ENCODE measurements at regions not wholly inside any gene's neighbourhood (a gene's known extent, or its start where the extent isn't known, plus 50 kb on each side); places are given as distances from the start of the nearest gene placed in this dataset.

DNA sequence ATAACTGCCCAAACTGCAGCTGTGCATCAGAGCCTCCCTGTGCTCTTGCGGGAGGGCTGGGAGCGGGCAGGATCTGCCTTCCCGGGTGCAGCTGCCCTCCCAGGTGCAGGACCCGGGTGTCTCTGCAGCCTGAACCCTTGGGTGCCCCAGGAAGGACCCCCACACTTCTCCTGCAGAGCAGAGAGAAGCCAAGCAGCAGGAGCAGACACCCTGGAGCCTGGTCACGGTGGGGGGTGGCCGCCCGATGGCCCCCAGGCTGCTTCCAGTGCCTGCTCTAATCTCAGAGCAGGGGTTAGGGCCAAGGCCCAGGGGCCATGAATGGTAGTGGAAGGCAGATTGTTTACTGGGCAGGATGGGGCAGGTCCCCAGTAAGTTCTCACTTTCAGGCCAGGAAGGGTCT lies 83.0 kb downstream of the RHOU start:
- H3K27me3 ChIP-seq (ENCODE audit: control insufficient read depth in 1 of 2, insufficient read depth in 1 of 2, low read length in 2 of 2) = peaks cover 0 to 18% of the 10 kb centered on the region in 2 experiments
- H3K23ac ChIP-seq (ENCODE audit: low read length in 2 of 2) = no peak overlapping the region
- no peak overlapping the region for H2BK12ac ChIP-seq (ENCODE audit: low read length in 2 of 2)
- H3K36me3 ChIP-seq (ENCODE audit: control insufficient read depth in 1 of 2, insufficient read depth in 2 of 2, low read depth in 1 of 2, low read length in 2 of 2) = no peaks in the 10 kb centered on the region
- H2BK120ac ChIP-seq (ENCODE audit: low read depth, low read length) = no peak overlapping the region
- no peaks in the 10 kb centered on the region for H3K79me1 ChIP-seq (replicated peaks; ENCODE audit: low read length, poor library complexity, severe bottlenecking)
- no peak overlapping the region for H3K27ac ChIP-seq (ENCODE audit: low read length, poor library complexity, severe bottlenecking)
- H3K9me3 ChIP-seq (ENCODE audit: control insufficient read depth, low read length) = no peaks in the 10 kb centered on the region
- no peak overlapping the region for H2AK5ac ChIP-seq (ENCODE audit: low read length, severe bottlenecking)
- peak overlapping the region in 1 of 2 experiments; percentile 46 for H3K14ac ChIP-seq (ENCODE audit: low read length in 2 of 2)
- H2BK5ac ChIP-seq (ENCODE audit: low read depth, low read length, poor library complexity, severe bottlenecking) = no peak overlapping the region
- DNase-seq = no peak
- no peak overlapping the region for H2BK15ac ChIP-seq (ENCODE audit: low read depth, poor library complexity, severe bottlenecking)
- H4K8ac ChIP-seq (ENCODE audit: low read length) = no peak overlapping the region
- H3K4me3 ChIP-seq (ENCODE audit: insufficient read depth in 1 of 2, low read depth in 1 of 2, low read length in 2 of 2) = no peak overlapping the region
- no peak overlapping the region for H3K9ac ChIP-seq (ENCODE audit: low read length)
- H3K18ac ChIP-seq (ENCODE audit: low read depth in 1 of 2, low read length in 2 of 2) = no peak overlapping the region
- H3K4ac ChIP-seq (ENCODE audit: low read depth in 1 of 2, low read length in 2 of 2) = no peak overlapping the region
- H3K4me1 ChIP-seq (ENCODE audit: control insufficient read depth, insufficient read depth, low read depth, low read length) = no peaks in the 10 kb centered on the region
- H2AFZ ChIP-seq (ENCODE audit: low read depth, low read length) = no peak overlapping the region
- WGBS = 72% methylated on average over 7 of the region's 7 CpGs
- H3K4me2 ChIP-seq (ENCODE audit: low read length, poor library complexity, severe bottlenecking) = no peak overlapping the region
- H4K91ac ChIP-seq (ENCODE audit: low read length) = no peak overlapping the region

DNA sequence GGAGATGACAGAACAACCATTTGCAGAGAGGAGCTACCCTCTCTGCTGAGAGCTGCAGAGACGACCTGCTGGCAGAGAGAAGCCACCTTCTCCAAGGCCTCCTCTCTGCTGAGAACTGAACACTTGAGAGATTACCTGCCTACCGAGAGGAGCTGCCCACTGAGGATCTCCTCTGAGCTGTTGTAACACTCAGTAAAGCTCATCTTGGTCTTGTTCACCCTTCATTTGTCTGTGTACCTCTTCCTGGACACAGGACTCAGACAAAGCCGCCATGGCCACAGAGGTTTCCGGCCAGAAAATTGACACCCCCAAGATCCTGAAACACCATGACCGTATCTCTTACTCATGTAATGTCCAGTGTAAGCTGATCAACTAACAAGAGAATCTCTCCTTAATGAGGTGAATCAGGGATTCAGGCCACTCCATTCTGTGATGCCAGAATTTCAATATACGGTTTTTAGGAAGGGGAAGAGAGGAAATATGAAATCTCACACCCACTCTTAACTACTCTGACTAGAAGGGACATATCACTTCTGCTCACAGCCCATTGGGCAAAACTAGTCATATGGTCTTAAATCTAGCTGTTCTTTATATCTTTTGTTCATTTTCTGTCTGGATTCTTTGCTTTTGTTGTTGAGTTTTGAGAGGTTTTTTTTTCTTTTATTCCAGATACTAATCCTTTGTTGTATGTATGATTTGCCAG lies 83.8 kb downstream of the RHOU start:
- Histone ChIP-seq H3K27me3 (ENCODE audit: control insufficient read depth in 1 of 2, insufficient read depth in 1 of 2, low read length in 2 of 2) (peaks cover 0 to 18% of the 10 kb centered on the region in 2 experiments), H2BK12ac (ENCODE audit: low read length in 2 of 2) (no peak overlapping the region), H3K18ac (ENCODE audit: low read depth in 1 of 2, low read length in 2 of 2) (no peak overlapping the region), H4K91ac (ENCODE audit: low read length) (no peak overlapping the region), H2BK120ac (ENCODE audit: low read depth, low read length) (no peak overlapping the region), H4K8ac (ENCODE audit: low read length) (no peak overlapping the region), H2AK5ac (ENCODE audit: low read length, severe bottlenecking) (no peak overlapping the region), H3K79me1 (replicated peaks; ENCODE audit: low read length, poor library complexity, severe bottlenecking) (no peaks in the 10 kb centered on the region), H3K4ac (ENCODE audit: low read depth in 1 of 2, low read length in 2 of 2) (no peak overlapping the region), H3K14ac (ENCODE audit: low read length in 2 of 2) (no peak overlapping the region), H3K27ac (ENCODE audit: low read length, poor library complexity, severe bottlenecking) (no peak overlapping the region), H3K4me1 (ENCODE audit: control insufficient read depth, insufficient read depth, low read depth, low read length) (no peaks in the 10 kb centered on the region), H3K9ac (ENCODE audit: low read length) (no peak overlapping the region), H2AFZ (ENCODE audit: low read depth, low read length) (no peak overlapping the region), H2BK15ac (ENCODE audit: low read depth, poor library complexity, severe bottlenecking) (no peak overlapping the region), H3K36me3 (ENCODE audit: control insufficient read depth in 1 of 2, insufficient read depth in 2 of 2, low read depth in 1 of 2, low read length in 2 of 2) (no peaks in the 10 kb centered on the region), H3K23ac (ENCODE audit: low read length in 2 of 2) (no peak overlapping the region), H2BK5ac (ENCODE audit: low read depth, low read length, poor library complexity, severe bottlenecking) (no peak overlapping the region), H3K4me2 (ENCODE audit: low read length, poor library complexity, severe bottlenecking) (no peak overlapping the region), H3K9me3 (ENCODE audit: control insufficient read depth, low read length) (no peaks in the 10 kb centered on the region), H3K4me3 (ENCODE audit: insufficient read depth in 1 of 2, low read depth in 1 of 2, low read length in 2 of 2) (no peak overlapping the region)
- 87% methylated on average over 4 of the region's 6 CpGs for WGBS
- no peak for DNase-seq

DNA sequence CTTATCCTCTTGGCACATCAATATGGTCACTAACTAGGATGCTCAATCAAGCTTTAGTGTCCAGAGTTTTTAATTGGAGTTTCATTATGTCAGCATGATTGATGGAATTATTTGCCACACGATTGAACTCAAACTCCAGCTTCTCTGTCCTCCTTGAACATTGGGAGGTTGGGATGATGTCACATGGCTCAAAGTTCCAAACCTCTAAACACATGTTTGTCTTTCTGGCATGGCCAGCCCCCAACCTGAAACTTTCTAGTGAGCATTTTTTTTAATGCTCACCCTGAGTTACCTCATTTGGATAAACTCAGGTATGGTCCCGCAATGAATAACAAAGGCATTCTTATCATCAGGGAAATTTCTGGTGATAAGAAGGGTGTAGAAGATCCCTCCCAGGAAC lies 86.0 kb downstream of the RHOU start:
- H2AK5ac ChIP-seq (ENCODE audit: low read length, severe bottlenecking) = no peak overlapping the region
- no peak overlapping the region for H3K14ac ChIP-seq (ENCODE audit: low read length in 2 of 2)
- no peak overlapping the region for H3K9ac ChIP-seq (ENCODE audit: low read length)
- peaks cover 0 to 12% of the 10 kb centered on the region in 2 experiments for H3K27me3 ChIP-seq (ENCODE audit: control insufficient read depth in 1 of 2, insufficient read depth in 1 of 2, low read length in 2 of 2)
- no peak overlapping the region for H3K27ac ChIP-seq (ENCODE audit: low read length, poor library complexity, severe bottlenecking)
- WGBS = 92% methylated on average over 1 of the region's 2 CpGs
- no peak overlapping the region for H2BK15ac ChIP-seq (ENCODE audit: low read depth, poor library complexity, severe bottlenecking)
- no peaks in the 10 kb centered on the region for H3K79me1 ChIP-seq (replicated peaks; ENCODE audit: low read length, poor library complexity, severe bottlenecking)
- no peak overlapping the region for H2BK5ac ChIP-seq (ENCODE audit: low read depth, low read length, poor library complexity, severe bottlenecking)
- H2BK12ac ChIP-seq (ENCODE audit: low read length in 2 of 2) = no peak overlapping the region
- H3K4me2 ChIP-seq (ENCODE audit: low read length, poor library complexity, severe bottlenecking) = no peak overlapping the region
- no peak overlapping the region for H4K91ac ChIP-seq (ENCODE audit: low read length)
- H3K4me3 ChIP-seq (ENCODE audit: insufficient read depth in 1 of 2, low read depth in 1 of 2, low read length in 2 of 2) = no peak overlapping the region
- H3K23ac ChIP-seq (ENCODE audit: low read length in 2 of 2) = no peak overlapping the region
- no peaks in the 10 kb centered on the region for H3K36me3 ChIP-seq (ENCODE audit: control insufficient read depth in 1 of 2, insufficient read depth in 2 of 2, low read depth in 1 of 2, low read length in 2 of 2)
- H2AFZ ChIP-seq (ENCODE audit: low read depth, low read length) = no peak overlapping the region
- no peak overlapping the region for H4K8ac ChIP-seq (ENCODE audit: low read length)
- no peak overlapping the region for H2BK120ac ChIP-seq (ENCODE audit: low read depth, low read length)
- no peak overlapping the region for H3K18ac ChIP-seq (ENCODE audit: low read depth in 1 of 2, low read length in 2 of 2)
- peaks cover 3% of the 10 kb centered on the region for H3K4me1 ChIP-seq (ENCODE audit: control insufficient read depth, insufficient read depth, low read depth, low read length)
- no peaks in the 10 kb centered on the region for H3K9me3 ChIP-seq (ENCODE audit: control insufficient read depth, low read length)
- H3K4ac ChIP-seq (ENCODE audit: low read depth in 1 of 2, low read length in 2 of 2) = no peak overlapping the region
- no peak for DNase-seq

DNA sequence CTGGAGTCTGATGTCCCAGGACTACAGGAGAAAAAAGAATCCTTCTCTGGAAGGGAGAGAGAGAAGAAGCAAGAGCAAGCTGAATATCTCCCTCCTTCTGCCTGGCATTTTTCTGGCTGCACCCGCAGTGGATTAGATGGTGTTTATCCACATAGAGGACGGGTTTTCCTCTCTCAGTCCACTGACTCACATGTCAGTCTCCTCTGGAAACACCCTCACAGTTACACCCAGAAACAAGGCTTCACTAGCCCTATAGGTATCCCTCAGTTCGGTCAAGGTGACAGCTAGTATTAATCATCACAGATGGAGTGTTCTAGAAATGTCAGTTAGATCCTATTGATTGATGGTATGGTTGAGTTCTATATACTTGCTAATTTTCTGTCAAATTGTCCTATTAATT lies 87.9 kb downstream of the RHOU start:
- no peak overlapping the region for H2BK15ac ChIP-seq (ENCODE audit: low read depth, poor library complexity, severe bottlenecking)
- H2BK120ac ChIP-seq (ENCODE audit: low read depth, low read length) = no peak overlapping the region
- H3K79me1 ChIP-seq (replicated peaks; ENCODE audit: low read length, poor library complexity, severe bottlenecking) = no peaks in the 10 kb centered on the region
- WGBS = 92% methylated on average over 3 of the region's 3 CpGs
- no peaks in the 10 kb centered on the region for H3K36me3 ChIP-seq (ENCODE audit: control insufficient read depth in 1 of 2, insufficient read depth in 2 of 2, low read depth in 1 of 2, low read length in 2 of 2)
- no peak overlapping the region for H3K4me2 ChIP-seq (ENCODE audit: low read length, poor library complexity, severe bottlenecking)
- no peak overlapping the region for H2AK5ac ChIP-seq (ENCODE audit: low read length, severe bottlenecking)
- no peak overlapping the region for H3K27ac ChIP-seq (ENCODE audit: low read length, poor library complexity, severe bottlenecking)
- H4K91ac ChIP-seq (ENCODE audit: low read length) = no peak overlapping the region
- peaks cover 3% of the 10 kb centered on the region for H3K4me1 ChIP-seq (ENCODE audit: control insufficient read depth, insufficient read depth, low read depth, low read length)
- H3K4ac ChIP-seq (ENCODE audit: low read depth in 1 of 2, low read length in 2 of 2) = no peak overlapping the region
- no peak overlapping the region for H3K4me3 ChIP-seq (ENCODE audit: insufficient read depth in 1 of 2, low read depth in 1 of 2, low read length in 2 of 2)
- no peak overlapping the region for H3K9ac ChIP-seq (ENCODE audit: low read length)
- no peak overlapping the region for H2BK5ac ChIP-seq (ENCODE audit: low read depth, low read length, poor library complexity, severe bottlenecking)
- H3K14ac ChIP-seq (ENCODE audit: low read length in 2 of 2) = no peak overlapping the region
- no peaks in the 10 kb centered on the region for H3K9me3 ChIP-seq (ENCODE audit: control insufficient read depth, low read length)
- H3K18ac ChIP-seq (ENCODE audit: low read depth in 1 of 2, low read length in 2 of 2) = no peak overlapping the region
- H2BK12ac ChIP-seq (ENCODE audit: low read length in 2 of 2) = no peak overlapping the region
- H2AFZ ChIP-seq (ENCODE audit: low read depth, low read length) = no peak overlapping the region
- no peak overlapping the region for H3K23ac ChIP-seq (ENCODE audit: low read length in 2 of 2)
- no peak overlapping the region for H4K8ac ChIP-seq (ENCODE audit: low read length)
- no peak for DNase-seq
- H3K27me3 ChIP-seq (ENCODE audit: control insufficient read depth in 1 of 2, insufficient read depth in 1 of 2, low read length in 2 of 2) = peaks cover 0 to 16% of the 10 kb centered on the region in 2 experiments
